Activated naive CD4-positive, alpha-beta T cell treated with anti-CD3 and anti-CD28 coated beads, Interleukin-2, amount 50 U/mL, for 24 hours (primary cell): ENCODE measurements at regions not wholly inside any gene's neighbourhood (a gene's known extent, or its start where the extent isn't known, plus 50 kb on each side); places are given as distances from the start of the nearest gene placed in this dataset.

Experiments used
- H3K27ac Mint-ChIP-seq: one replicate; pipeline ENCODE4 v1.8.0; 2021; ENCODE audit warnings: mild to moderate bottlenecking, mixed read lengths
- H3K27me3 Mint-ChIP-seq: one replicate; pipeline ENCODE4 v1.8.0; 2021; ENCODE audit warnings: mixed read lengths
- H3K36me3 Mint-ChIP-seq: one replicate; pipeline ENCODE4 v1.8.0; 2021; ENCODE audit warnings: mixed read lengths
- H3K4me1 Mint-ChIP-seq: one replicate; pipeline ENCODE4 v1.8.0; 2021; ENCODE audit warnings: mixed read lengths
- H3K4me3 Mint-ChIP-seq: one replicate; pipeline ENCODE4 v1.8.0; 2021; ENCODE audit warnings: mild to moderate bottlenecking, mixed read lengths
- H3K9me3 Mint-ChIP-seq: one replicate; pipeline ENCODE4 v1.8.0; 2021; ENCODE audit warnings: mixed read lengths

DNA sequence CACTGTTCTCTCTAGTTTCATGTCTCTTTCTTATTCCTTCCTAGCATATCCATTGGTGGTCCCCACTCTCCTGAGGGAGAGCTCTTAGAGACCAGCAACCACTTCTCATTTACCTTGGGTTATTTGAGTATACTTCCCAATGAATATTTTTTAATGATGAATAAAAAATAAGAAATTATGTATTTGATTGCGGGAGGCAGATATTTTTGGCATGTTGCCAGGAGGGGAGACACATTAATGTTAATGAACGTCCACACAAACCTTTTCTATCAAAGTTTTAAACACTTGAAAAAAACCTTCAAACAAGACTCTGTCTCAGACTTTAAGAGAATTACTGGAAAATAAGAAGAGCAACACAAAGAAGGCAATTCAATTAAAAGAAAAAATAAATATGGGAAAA lies 260.6 kb upstream of the MAGI2 start:
- H3K4me3 Mint-ChIP-seq: no peak overlapping the region
- no peak overlapping the region for H3K27ac Mint-ChIP-seq
- no peaks in the 10 kb centered on the region for H3K36me3 Mint-ChIP-seq

GRCh38 chr7:79713276-79713675 lies 259.8 kb upstream of the MAGI2 start:
- H3K4me3 Mint-ChIP-seq: no peak overlapping the region

More for the DNA sequence above, 260.6 kb upstream of the MAGI2 start:
- no peaks in the 10 kb centered on the region for H3K4me1 Mint-ChIP-seq
- H3K27me3 Mint-ChIP-seq: no peaks in the 10 kb centered on the region
- no peaks in the 10 kb centered on the region for H3K9me3 Mint-ChIP-seq

DNA sequence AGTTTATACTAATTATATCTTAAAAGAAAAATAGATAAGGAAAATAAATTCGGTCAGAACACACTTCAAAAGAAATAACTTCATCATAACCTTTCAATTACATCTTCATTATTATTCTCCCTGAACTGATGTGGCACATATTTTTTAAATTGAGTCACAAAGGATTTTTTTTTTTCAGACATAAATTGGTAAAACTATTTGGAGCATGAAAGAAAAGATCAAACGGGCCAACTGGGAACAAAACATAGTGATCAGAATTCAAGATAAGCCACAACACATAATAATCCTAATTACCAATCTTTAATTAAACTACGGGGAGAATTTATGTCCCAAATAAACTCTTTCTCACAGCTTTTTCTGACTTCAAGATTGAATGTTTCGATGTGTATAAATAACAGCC lies 258.2 kb upstream of the MAGI2 start:
- Mint-ChIP-seq H3K36me3 (no peaks in the 10 kb centered on the region), H3K9me3 (no peaks in the 10 kb centered on the region), H3K4me1 (no peaks in the 10 kb centered on the region), H3K27ac (no peak overlapping the region), H3K4me3 (no peak overlapping the region), H3K27me3 (no peaks in the 10 kb centered on the region)

More at GRCh38 chr7:79713276-79713675, 259.8 kb upstream of the MAGI2 start:
- Mint-ChIP-seq H3K27ac (no peak overlapping the region), H3K4me1 (no peaks in the 10 kb centered on the region), H3K9me3 (no peaks in the 10 kb centered on the region), H3K36me3 (no peaks in the 10 kb centered on the region), H3K27me3 (no peaks in the 10 kb centered on the region)

DNA sequence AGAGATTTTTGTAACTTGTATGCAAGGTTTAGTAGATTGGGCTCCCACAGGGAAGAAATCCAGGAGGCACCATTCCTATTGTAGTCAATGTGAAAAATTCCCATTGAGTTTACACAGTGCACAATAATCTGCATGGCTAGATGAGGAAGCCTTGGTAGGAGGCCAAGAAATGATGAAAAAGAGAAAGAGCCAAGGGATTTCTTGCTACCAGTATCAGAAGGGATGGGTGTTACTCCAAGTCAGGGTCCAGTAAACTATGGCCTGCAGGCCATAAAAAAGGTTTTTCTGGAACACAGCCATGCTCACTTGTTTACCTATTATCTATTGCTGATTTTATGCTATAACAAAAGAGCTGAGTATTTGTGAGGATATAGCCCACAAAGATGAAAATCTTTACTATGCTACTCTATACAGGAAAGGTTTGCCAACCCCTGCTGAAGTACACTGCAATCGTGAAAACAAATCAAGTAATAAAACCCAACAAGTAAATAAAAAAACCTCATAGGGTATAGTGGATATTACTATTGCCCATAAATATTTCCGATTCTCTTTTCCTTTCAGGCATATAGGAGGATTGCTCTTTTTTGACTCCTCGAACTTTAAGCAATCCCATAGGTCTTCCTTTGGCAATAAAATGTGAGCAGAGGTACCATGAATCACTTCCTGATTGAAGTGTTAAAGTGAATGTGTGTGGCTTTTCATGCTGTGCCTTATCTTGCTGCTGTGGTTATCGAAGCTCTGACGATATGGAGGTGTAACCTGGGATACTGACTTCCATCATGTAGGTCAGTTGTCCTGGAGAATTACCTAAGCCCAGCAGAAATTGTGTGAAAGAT lies 256.3 kb upstream of the MAGI2 start:
- Mint-ChIP-seq H3K36me3 (no peaks in the 10 kb centered on the region), H3K4me3 (no peak overlapping the region), H3K4me1 (no peaks in the 10 kb centered on the region), H3K9me3 (no peaks in the 10 kb centered on the region), H3K27ac (no peak overlapping the region), H3K27me3 (no peaks in the 10 kb centered on the region)

DNA sequence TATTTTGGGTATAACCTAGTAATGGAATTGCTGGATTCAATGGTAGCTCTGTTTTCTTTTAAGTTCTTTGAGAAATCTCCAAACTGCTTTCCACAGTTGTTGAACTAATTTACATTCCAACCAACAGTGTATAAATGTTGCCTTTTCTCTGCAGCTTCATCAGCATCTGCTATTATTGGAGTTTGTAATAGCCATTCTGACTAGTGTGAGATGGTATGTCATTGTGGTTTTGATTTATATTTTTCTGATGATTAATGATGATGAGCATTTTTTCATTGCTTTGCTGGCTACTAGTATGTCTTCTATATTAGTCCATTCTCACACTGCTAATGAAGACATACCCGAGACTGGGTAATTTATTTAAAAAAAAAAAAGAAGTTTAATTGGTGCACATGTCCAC lies 248.6 kb upstream of the MAGI2 start:
- Mint-ChIP-seq H3K4me3 (no peak overlapping the region), H3K9me3 (no peaks in the 10 kb centered on the region), H3K36me3 (no peaks in the 10 kb centered on the region), H3K27me3 (no peaks in the 10 kb centered on the region), H3K4me1 (no peaks in the 10 kb centered on the region), H3K27ac (no peak overlapping the region)

DNA sequence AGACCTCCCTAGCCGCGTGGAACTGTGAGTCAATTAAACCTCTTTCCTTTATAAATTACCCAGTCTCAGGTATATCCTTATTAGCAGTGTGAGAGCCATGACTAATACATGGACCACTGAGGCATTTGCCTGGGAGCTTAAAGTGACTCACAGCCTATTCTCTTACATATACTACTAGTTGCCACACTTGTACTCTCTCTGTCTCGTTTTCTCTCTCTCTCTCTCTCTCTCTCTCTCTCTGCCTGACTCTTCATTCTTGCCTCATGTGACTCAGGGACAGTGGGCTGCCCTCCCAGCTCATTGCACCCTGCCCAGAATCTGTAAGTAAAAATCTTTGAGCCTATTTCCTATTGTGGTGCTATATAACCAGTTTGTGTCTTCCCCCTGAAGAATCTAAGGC lies 238.5 kb upstream of the MAGI2 start:
- no peaks in the 10 kb centered on the region for H3K4me1 Mint-ChIP-seq
- H3K27me3 Mint-ChIP-seq: no peaks in the 10 kb centered on the region
- no peak overlapping the region for H3K4me3 Mint-ChIP-seq
- H3K36me3 Mint-ChIP-seq: no peaks in the 10 kb centered on the region
- H3K9me3 Mint-ChIP-seq: no peaks in the 10 kb centered on the region
- no peak overlapping the region for H3K27ac Mint-ChIP-seq

DNA sequence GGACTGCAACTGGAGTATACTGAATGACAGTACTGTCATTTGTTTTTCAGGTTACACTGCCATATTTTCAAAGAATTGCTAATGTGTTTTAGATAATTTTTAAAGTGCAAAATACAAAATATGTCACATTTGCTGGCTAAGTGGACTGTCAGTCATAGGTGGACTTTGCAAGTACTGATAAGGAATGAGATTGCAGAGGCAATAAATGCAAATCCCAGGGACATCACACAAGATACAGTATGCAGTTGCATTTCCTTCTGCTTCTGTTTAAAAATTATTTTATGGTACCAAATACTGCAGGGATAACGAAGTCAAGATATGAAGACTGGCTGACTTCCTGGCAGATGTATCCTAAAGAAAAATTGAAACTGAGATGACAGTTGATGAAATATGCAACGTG lies 237.6 kb upstream of the MAGI2 start:
- H3K4me1 Mint-ChIP-seq: no peaks in the 10 kb centered on the region
- no peaks in the 10 kb centered on the region for H3K27me3 Mint-ChIP-seq
- no peak overlapping the region for H3K27ac Mint-ChIP-seq
- no peaks in the 10 kb centered on the region for H3K9me3 Mint-ChIP-seq
- H3K36me3 Mint-ChIP-seq: no peaks in the 10 kb centered on the region
- H3K4me3 Mint-ChIP-seq: no peak overlapping the region

DNA sequence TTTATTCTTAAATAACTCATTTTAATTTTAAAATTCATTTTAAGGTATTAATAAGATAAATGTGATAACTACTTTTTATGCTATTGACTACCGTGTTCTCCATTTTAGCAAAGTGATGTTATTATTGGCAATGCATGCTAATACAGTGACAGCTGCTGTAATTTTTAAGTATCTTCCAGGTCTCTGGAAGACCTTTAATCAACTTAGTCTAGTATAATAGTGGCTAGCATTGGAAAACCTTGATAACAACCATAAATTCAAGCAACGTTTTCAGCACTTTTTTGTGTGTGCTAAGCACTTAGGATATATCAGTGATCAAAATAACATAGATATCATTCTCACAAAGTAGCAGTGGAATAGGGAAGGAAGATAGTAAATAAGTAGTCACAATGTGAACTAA lies 230.9 kb upstream of the MAGI2 start:
- Mint-ChIP-seq H3K4me1 (no peaks in the 10 kb centered on the region), H3K27ac (no peak overlapping the region), H3K9me3 (no peaks in the 10 kb centered on the region), H3K36me3 (no peaks in the 10 kb centered on the region), H3K27me3 (no peaks in the 10 kb centered on the region), H3K4me3 (no peak overlapping the region)

- H3K9me3 Mint-ChIP-seq: no peaks in the 10 kb centered on the region
- no peak overlapping the region for H3K4me3 Mint-ChIP-seq
- no peaks in the 10 kb centered on the region for H3K36me3 Mint-ChIP-seq
- no peaks in the 10 kb centered on the region for H3K4me1 Mint-ChIP-seq
- no peak overlapping the region for H3K27ac Mint-ChIP-seq
- no peaks in the 10 kb centered on the region for H3K27me3 Mint-ChIP-seq
Observed at GRCh38 chr7:79683916-79684315, 230.4 kb upstream of the MAGI2 start.

GRCh38 chr7:79683185-79683890 lies 229.9 kb upstream of the MAGI2 start:
- no peaks in the 10 kb centered on the region for H3K4me1 Mint-ChIP-seq
- no peaks in the 10 kb centered on the region for H3K36me3 Mint-ChIP-seq
- no peaks in the 10 kb centered on the region for H3K27me3 Mint-ChIP-seq
- H3K4me3 Mint-ChIP-seq: no peak overlapping the region
- no peak overlapping the region for H3K27ac Mint-ChIP-seq
- H3K9me3 Mint-ChIP-seq: no peaks in the 10 kb centered on the region

GRCh38 chr7:79681454-79681853 lies 228.0 kb upstream of the MAGI2 start:
- Mint-ChIP-seq H3K4me1 (no peaks in the 10 kb centered on the region), H3K4me3 (no peak overlapping the region), H3K36me3 (no peaks in the 10 kb centered on the region)

GRCh38 chr7:79673969-79674368 lies 220.5 kb upstream of the MAGI2 start:
- H3K4me3 Mint-ChIP-seq: no peak overlapping the region
- no peak overlapping the region for H3K27ac Mint-ChIP-seq
- no peaks in the 10 kb centered on the region for H3K36me3 Mint-ChIP-seq
- H3K27me3 Mint-ChIP-seq: no peaks in the 10 kb centered on the region
- H3K4me1 Mint-ChIP-seq: no peaks in the 10 kb centered on the region
- peaks cover 5% of the 10 kb centered on the region for H3K9me3 Mint-ChIP-seq

More at GRCh38 chr7:79681454-79681853, 228.0 kb upstream of the MAGI2 start:
- Mint-ChIP-seq H3K9me3 (no peaks in the 10 kb centered on the region), H3K27ac (no peak overlapping the region), H3K27me3 (no peaks in the 10 kb centered on the region)

DNA sequence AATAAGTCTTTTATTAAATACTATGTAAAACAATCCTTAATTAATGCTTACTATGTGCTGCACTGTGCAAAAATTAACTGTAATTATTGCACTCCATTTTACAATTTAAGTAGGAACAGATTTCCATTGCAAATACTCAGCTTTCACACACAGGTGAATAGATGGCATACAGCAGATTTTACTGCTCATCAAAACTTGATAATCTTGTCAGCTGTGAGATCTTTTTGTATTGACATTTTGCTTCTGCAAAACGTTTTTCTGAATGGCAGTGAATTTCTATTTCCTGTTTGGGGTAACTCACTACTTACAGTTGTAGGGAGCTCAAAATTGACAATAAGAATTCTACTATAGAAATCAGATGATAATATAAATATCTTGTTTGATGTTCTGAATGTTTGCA lies 220.0 kb upstream of the MAGI2 start:
- Mint-ChIP-seq H3K36me3 (no peaks in the 10 kb centered on the region), H3K27ac (no peak overlapping the region), H3K27me3 (no peaks in the 10 kb centered on the region), H3K4me1 (no peaks in the 10 kb centered on the region), H3K4me3 (no peak overlapping the region), H3K9me3 (peaks cover 5% of the 10 kb centered on the region)

DNA sequence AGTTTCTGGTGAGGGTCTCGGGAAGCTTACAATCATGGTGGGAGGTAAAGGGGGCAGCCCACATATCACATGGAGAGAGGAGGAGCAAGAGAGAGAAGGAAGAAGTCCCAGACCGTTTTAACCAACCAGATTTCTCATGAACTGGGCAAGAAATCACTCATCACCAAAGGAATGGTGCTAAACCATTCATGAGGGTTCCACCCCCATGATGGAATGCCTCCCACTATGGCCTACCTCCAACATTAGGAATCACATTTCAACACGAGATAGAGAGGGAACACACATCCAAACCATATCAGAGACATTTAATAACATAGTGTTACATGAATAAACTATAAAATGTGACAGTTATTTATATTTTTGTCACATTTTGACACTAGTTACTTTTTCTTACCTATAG lies 214.8 kb upstream of the MAGI2 start:
- Mint-ChIP-seq H3K36me3 (no peaks in the 10 kb centered on the region), H3K4me1 (no peaks in the 10 kb centered on the region), H3K27ac (no peak overlapping the region), H3K9me3 (peaks cover 5% of the 10 kb centered on the region), H3K4me3 (no peak overlapping the region), H3K27me3 (no peaks in the 10 kb centered on the region)

- Mint-ChIP-seq H3K4me3 (no peak overlapping the region), H3K36me3 (no peaks in the 10 kb centered on the region), H3K4me1 (no peaks in the 10 kb centered on the region), H3K27ac (no peak overlapping the region), H3K27me3 (no peaks in the 10 kb centered on the region), H3K9me3 (peaks cover 5% of the 10 kb centered on the region)
Observed at GRCh38 chr7:79666472-79666871, 213.0 kb upstream of the MAGI2 start.

DNA sequence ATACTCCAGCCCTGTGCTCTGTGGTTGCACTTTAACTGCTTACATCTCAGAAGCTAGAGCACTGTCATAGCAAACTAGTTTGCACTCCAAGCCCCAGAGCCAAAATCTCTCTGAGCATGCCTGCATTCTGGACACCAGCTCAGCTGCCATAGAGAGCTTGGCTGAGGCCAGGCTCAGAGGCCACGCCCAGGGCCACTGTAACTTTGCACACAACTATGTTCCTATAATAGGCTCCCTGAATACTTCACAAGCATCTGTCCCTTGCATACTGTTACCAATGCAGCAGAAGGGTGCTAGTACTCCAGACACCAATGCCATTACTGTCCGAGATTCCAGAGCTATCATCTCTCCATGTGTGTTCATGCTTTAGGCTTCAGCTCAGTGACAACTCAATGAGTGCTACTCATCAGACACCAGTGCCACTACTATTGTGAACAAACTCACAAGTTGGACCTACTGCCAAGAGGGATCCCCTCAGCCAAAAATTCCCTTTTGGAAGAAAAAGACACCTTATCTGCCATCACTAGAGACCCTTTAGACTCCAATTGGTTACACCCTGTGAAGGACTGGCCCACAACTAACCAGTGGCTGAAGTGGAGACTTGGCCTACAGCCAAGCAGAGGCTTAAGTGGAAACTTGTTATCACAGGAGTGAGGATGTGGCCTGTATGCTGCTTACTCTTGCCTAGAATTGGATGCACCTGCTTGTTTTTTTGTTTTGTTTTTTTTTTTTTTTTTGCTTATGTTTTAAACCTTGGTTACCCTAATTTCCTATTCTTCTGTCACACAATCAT lies 211.6 kb upstream of the MAGI2 start:
- no peaks in the 10 kb centered on the region for H3K4me1 Mint-ChIP-seq
- no peaks in the 10 kb centered on the region for H3K27me3 Mint-ChIP-seq
- no peak overlapping the region for H3K4me3 Mint-ChIP-seq
- H3K27ac Mint-ChIP-seq: no peak overlapping the region
- H3K9me3 Mint-ChIP-seq: peaks cover 5% of the 10 kb centered on the region
- H3K36me3 Mint-ChIP-seq: no peaks in the 10 kb centered on the region
